ENCODE measurements at regions not wholly inside any gene's neighbourhood (a gene's known extent, or its start where the extent isn't known, plus 50 kb on each side); places are given as distances from the start of the nearest gene placed in this dataset.

GRCh38 chr2:145860083-145860482 is 1340.2 kb upstream of the ZEB2 start:
- no peaks in the 10 kb centered on the region for H3K9me3 ChIP-seq (ENCODE audit: insufficient read depth, low read depth)
- CTCF ChIA-PET: no interaction called here

GRCh38 chr2:145855142-145855541 is 1335.2 kb upstream of the ZEB2 start:
- BruUV-seq (replicated peaks): no TSS peak
- H3K4me1 ChIP-seq (replicated peaks; ENCODE audit: insufficient read depth): no peaks in the 10 kb centered on the region
- H3K79me2 ChIP-seq (ENCODE audit: low read depth): no peaks in the 10 kb centered on the region
- no peak overlapping the region for H2AFZ ChIP-seq
- no peaks in the 10 kb centered on the region for H3K9me2 ChIP-seq (ENCODE audit: insufficient read depth)
- H4K20me1 ChIP-seq (ENCODE audit: insufficient read depth): no peaks in the 10 kb centered on the region
- intact Hi-C loops (cut with micrococcal nuclease; ENCODE audit: unreplicated experiment): no loop called here
- no peak for DNase-seq
- TF ChIP-seq EZH2 (IDR thresholded peaks at IDR 0.05; ENCODE audit: low read depth): no peak
- no peak for TF ChIP-seq CTCF (conservative IDR thresholded peaks at IDR 0.05)
- no peak overlapping the region for H3K27ac ChIP-seq
- ChIA-PET POLR2A (ENCODE audit: unreplicated experiment) (no interaction called here), CTCF (no interaction called here)
- no peak overlapping the region for H3K4me2 ChIP-seq
- H3F3A ChIP-seq (ENCODE audit: insufficient read depth, low read depth): no peaks in the 10 kb centered on the region
- no peaks in the 10 kb centered on the region for H3K36me3 ChIP-seq (ENCODE audit: low read depth)
- H3K9me3 ChIP-seq (ENCODE audit: insufficient read depth, low read depth): no peaks in the 10 kb centered on the region; the same call in 1 of the 2 replicates
- no peaks in the 10 kb centered on the region for H3K27me3 ChIP-seq (ENCODE audit: insufficient read depth, low read depth)
- no peak overlapping the region for H3K4me3 ChIP-seq

More at GRCh38 chr2:145860083-145860482, 1340.2 kb upstream of the ZEB2 start:
- H3K4me1 ChIP-seq (replicated peaks; ENCODE audit: insufficient read depth): no peaks in the 10 kb centered on the region
- no peak overlapping the region for H3K4me2 ChIP-seq
- no peaks in the 10 kb centered on the region for H3K9me2 ChIP-seq (ENCODE audit: insufficient read depth)
- peak in 1 of 2 experiments; percentile 51 for DNase-seq
- no peak overlapping the region for H3K27ac ChIP-seq
- H3K27me3 ChIP-seq (ENCODE audit: insufficient read depth, low read depth): no peaks in the 10 kb centered on the region
- TF ChIP-seq EZH2 (IDR thresholded peaks at IDR 0.05; ENCODE audit: low read depth) (no peak), CTCF (conservative IDR thresholded peaks at IDR 0.05) (no peak)
- no TSS peak for BruUV-seq (replicated peaks)
- no peak overlapping the region for H2AFZ ChIP-seq
- H4K20me1 ChIP-seq (ENCODE audit: insufficient read depth): no peaks in the 10 kb centered on the region
- intact Hi-C loops (cut with micrococcal nuclease; ENCODE audit: unreplicated experiment): no loop called here
- H3K79me2 ChIP-seq (ENCODE audit: low read depth): no peaks in the 10 kb centered on the region
- no peaks in the 10 kb centered on the region for H3F3A ChIP-seq (ENCODE audit: insufficient read depth, low read depth)
- POLR2A ChIA-PET (ENCODE audit: unreplicated experiment): no interaction called here
- no peaks in the 10 kb centered on the region for H3K36me3 ChIP-seq (ENCODE audit: low read depth)
- no peak overlapping the region for H3K4me3 ChIP-seq

DNA sequence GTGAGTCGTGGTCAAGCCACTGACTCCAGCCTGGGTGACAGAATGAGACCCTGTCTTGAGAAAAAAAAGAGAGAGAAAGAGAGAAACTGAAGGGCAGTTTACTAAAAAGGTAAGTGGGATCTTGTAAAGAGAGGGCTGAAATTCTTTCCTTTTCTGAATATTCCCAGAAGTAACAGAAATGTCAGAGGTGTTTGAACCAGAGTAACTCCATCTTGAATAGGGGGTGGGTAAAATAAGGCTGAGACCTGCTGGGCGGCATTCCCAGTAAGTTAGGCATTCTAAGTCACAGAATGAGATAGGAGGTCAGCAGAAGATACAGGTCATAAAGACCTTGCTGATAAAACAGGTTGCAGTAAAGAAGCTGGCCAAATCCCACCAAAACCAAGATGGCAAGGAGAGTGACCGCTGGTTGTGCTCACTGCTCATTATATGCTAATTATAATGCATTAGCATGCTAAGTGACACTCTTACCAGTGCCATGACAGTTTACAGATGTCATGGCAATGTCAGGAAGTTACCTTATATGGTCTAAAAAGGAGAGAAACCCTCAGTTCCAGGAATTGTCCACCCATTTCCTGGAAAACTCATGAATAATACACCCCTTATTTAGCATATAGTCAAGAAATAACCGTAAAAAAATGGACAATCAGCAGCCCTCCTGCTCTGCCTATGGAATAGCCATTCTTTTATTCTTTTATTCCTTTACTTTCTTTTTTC is 1334.3 kb upstream of the ZEB2 start:
- Histone ChIP-seq H3K9me3 (ENCODE audit: insufficient read depth, low read depth) (no peaks in the 10 kb centered on the region; the same call in 1 of the 2 replicates), H3K36me3 (ENCODE audit: low read depth) (no peaks in the 10 kb centered on the region), H3K79me2 (ENCODE audit: low read depth) (no peaks in the 10 kb centered on the region), H4K20me1 (ENCODE audit: insufficient read depth) (no peaks in the 10 kb centered on the region), H3K9me2 (ENCODE audit: insufficient read depth) (no peaks in the 10 kb centered on the region), H3F3A (ENCODE audit: insufficient read depth, low read depth) (no peaks in the 10 kb centered on the region), H3K27ac (no peak overlapping the region), H3K4me3 (no peak overlapping the region), H2AFZ (no peak overlapping the region), H3K4me2 (no peak overlapping the region), H3K4me1 (replicated peaks; ENCODE audit: insufficient read depth) (no peaks in the 10 kb centered on the region), H3K27me3 (ENCODE audit: insufficient read depth, low read depth) (no peaks in the 10 kb centered on the region)
- TF ChIP-seq CTCF (conservative IDR thresholded peaks at IDR 0.05): no peak
- no peak for TF ChIP-seq EZH2 (IDR thresholded peaks at IDR 0.05; ENCODE audit: low read depth)
- CTCF ChIA-PET: no interaction called here
- no peak for DNase-seq
- POLR2A ChIA-PET (ENCODE audit: unreplicated experiment): no interaction called here
- intact Hi-C loops (cut with micrococcal nuclease; ENCODE audit: unreplicated experiment): no loop called here
- no TSS peak for BruUV-seq (replicated peaks)
